MG63 (cell line): ENCODE measurements at regions not wholly inside any gene's neighbourhood (a gene's known extent, or its start where the extent isn't known, plus 50 kb on each side); places are given as distances from the start of the nearest gene placed in this dataset.
"Not testable (repeated sequence)": the region's sequence is repeated elsewhere in the genome, so short reads cannot be mapped to it uniquely, and the experiment has no call there.

Experiments used
- DNase-seq: peaks from one replicate; pipeline ENCODE4 v3.0.0-alpha.2; 2020
- H3K27me3 ChIP-seq: fragments of 250-450 bp; sonication (Bioruptor Pico); 2 replicates; pipeline ENCODE4 v1.5.1; 2020; ENCODE audit warnings: mild to moderate bottlenecking, moderate library complexity
- H3K36me3 ChIP-seq: fragments of 250-450 bp; sonication (Bioruptor Pico); 2 replicates; pipeline ENCODE4 v1.5.1; 2020; ENCODE audit warnings: mild to moderate bottlenecking, moderate library complexity
- H3K4me3 ChIP-seq: fragments of 250-450 bp; sonication (Bioruptor Pico); 2 replicates; pipeline ENCODE4 v1.5.1; 2020; ENCODE audit warnings: mild to moderate bottlenecking, moderate library complexity
- H3K9me3 ChIP-seq: fragments of 250-450 bp; sonication (Bioruptor Pico); 2 replicates; pipeline ENCODE4 v1.5.1; 2020; ENCODE audit warnings: mild to moderate bottlenecking, moderate library complexity

GRCh38 chr5:142408981-142409481 is 84.2 kb upstream of the SPRY4 start:
- Histone ChIP-seq H3K9me3 (no peaks in the 10 kb centered on the region), H3K27me3 (no peaks in the 10 kb centered on the region), H3K36me3 (no peaks in the 10 kb centered on the region), H3K4me3 (no peak overlapping the region)
- no peak for DNase-seq

GRCh38 chr5:142408536-142408935 is 83.7 kb upstream of the SPRY4 start:
- H3K4me3 ChIP-seq = no peak overlapping the region
- H3K27me3 ChIP-seq = no peaks in the 10 kb centered on the region
- H3K9me3 ChIP-seq = no peaks in the 10 kb centered on the region

DNA sequence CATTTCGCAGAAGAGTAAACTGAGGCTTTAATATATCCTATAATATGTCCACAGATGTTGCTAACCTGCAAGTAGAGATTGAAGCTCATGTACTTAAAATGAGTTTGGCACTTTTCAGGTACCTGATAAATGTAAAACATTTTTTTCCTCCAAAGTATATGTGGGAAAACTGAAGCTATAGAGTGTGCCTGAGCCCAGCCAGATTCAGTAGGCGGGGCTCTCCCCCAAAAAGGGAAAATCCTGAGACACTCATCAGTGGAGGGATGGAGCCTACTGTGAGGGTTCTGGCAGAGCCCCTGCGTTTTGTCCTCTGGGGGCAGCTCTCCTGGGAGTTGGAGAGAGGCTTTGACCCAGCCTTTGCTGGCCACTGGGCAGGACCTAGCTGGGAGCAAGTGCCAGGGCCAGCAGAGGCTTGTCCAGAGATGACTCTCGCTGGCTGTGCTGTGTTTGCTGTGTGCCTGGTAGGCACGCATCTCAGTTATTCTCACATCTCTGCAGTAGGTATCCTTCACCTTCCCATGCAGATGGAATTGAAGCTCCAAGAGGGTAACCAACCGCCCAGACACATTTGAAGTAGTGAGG is 81.1 kb upstream of the SPRY4 start:
- no peaks in the 10 kb centered on the region for H3K9me3 ChIP-seq
- no peak for DNase-seq
- no peaks in the 10 kb centered on the region for H3K27me3 ChIP-seq
- no peaks in the 10 kb centered on the region for H3K36me3 ChIP-seq
- no peak overlapping the region for H3K4me3 ChIP-seq

More at GRCh38 chr5:142408536-142408935, 83.7 kb upstream of the SPRY4 start:
- no peaks in the 10 kb centered on the region for H3K36me3 ChIP-seq
- no peak for DNase-seq

DNA sequence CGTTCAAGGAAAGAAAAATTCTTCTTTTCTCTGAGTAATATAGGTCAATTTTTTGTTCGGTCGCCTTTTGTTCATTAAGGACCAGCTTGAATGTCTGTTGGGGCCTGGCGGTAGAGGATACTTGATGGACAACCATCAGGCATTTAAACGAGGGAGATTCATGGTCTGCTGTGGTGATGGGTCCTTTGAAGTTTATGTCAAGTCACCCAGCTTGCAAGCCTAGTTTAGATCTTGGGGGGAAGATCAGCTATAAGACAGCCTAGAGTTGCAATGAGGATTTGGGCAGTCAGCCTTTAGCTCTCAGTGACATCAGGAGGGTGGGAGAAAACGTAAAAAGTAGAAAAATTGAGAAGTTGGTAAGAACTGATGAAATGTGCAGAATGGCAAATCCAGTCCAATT is 80.2 kb upstream of the SPRY4 start:
- no peak for DNase-seq
- H3K36me3 ChIP-seq = no peaks in the 10 kb centered on the region

GRCh38 chr5:142404046-142404477 is 79.2 kb upstream of the SPRY4 start:
- no peaks in the 10 kb centered on the region for H3K27me3 ChIP-seq
- H3K36me3 ChIP-seq = no peaks in the 10 kb centered on the region
- H3K4me3 ChIP-seq = no peak overlapping the region
- no peaks in the 10 kb centered on the region for H3K9me3 ChIP-seq
- no peak for DNase-seq

More for the DNA sequence above, 80.2 kb upstream of the SPRY4 start:
- H3K9me3 ChIP-seq = no peaks in the 10 kb centered on the region
- H3K4me3 ChIP-seq = no peak overlapping the region
- H3K27me3 ChIP-seq = no peaks in the 10 kb centered on the region

- H3K4me3 ChIP-seq = no peak overlapping the region
- no peaks in the 10 kb centered on the region for H3K9me3 ChIP-seq
- no peaks in the 10 kb centered on the region for H3K36me3 ChIP-seq
- H3K27me3 ChIP-seq = no peaks in the 10 kb centered on the region
- no peak for DNase-seq
Measured at GRCh38 chr5:142403583-142403982, 78.8 kb upstream of the SPRY4 start.

GRCh38 chr5:142402752-142403318 is 78.0 kb upstream of the SPRY4 start:
- H3K27me3 ChIP-seq = no peaks in the 10 kb centered on the region
- H3K36me3 ChIP-seq = no peaks in the 10 kb centered on the region
- no peak overlapping the region for H3K4me3 ChIP-seq
- no peak for DNase-seq
- H3K9me3 ChIP-seq = no peaks in the 10 kb centered on the region

DNA sequence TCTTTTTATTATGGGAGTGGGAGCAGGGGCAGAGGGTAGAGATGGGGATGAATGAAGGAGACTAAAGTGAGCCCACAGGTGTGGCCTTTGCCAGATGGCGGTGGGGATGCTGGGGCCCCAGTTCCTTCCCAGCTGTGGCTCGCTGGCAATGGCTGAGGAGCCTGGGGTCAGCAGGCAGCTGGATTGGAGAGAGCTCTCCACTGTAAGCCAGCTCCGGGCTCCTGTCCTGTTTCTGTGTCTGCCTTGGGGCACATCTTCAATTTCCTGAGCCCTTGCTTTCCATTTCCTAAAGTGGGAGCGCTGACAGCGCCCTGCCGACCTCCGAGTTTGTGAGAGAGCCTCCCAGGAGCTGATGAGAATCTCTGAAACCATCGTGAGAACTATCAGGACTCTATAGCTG is 75.6 kb upstream of the SPRY4 start:
- Histone ChIP-seq H3K9me3 (peaks cover 17% of the 10 kb centered on the region), H3K4me3 (no peak overlapping the region), H3K27me3 (no peaks in the 10 kb centered on the region), H3K36me3 (peaks cover 4% of the 10 kb centered on the region)
- no peak for DNase-seq

DNA sequence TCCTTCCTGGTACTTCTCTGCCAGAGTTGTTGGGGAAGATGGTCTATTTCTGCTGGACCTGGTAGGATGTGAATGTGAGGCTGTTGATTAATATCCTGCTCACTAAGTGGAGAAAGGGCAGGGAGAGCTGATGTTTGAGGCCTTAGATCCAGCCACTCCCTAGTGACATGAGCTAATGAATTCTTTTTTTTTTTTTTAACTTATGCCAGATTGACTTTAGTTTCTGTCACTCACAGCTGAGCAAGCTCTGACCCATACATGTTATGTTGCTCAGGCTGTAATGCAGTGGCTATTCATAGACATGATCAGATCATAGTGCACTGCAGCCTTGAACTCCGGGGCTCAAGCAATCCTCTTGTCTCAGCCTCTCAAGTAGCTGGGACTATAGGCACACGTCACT is 75.1 kb upstream of the SPRY4 start:
- Histone ChIP-seq H3K36me3 (peaks cover 4% of the 10 kb centered on the region), H3K9me3 (peaks cover 17% of the 10 kb centered on the region), H3K27me3 (no peaks in the 10 kb centered on the region), H3K4me3 (no peak overlapping the region)
- DNase-seq = no peak

DNA sequence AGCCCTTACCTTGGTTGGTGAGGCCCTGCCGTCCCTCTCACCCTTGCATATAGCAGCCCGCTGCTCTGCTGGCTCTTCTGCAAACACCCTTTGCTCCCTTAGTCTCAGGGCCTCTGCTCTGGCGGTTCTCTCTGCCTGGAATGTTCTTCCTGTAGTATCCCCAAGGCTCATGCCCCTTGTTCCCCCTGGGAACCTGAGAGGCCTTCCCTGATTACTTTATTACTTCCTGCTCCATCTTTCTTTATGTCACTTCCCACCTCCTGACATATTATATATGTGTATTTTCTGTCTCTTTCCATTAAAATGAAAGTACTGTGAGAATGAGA is 73.9 kb upstream of the SPRY4 start:
- DNase-seq = no peak

GRCh38 chr5:142398011-142398729 is 73.3 kb upstream of the SPRY4 start:
- peaks cover 17% of the 10 kb centered on the region for H3K9me3 ChIP-seq
- H3K4me3 ChIP-seq, DNase-seq, H3K36me3 ChIP-seq, H3K27me3 ChIP-seq: not testable (repeated sequence)

More for the DNA sequence above, 73.9 kb upstream of the SPRY4 start:
- no peak overlapping the region for H3K4me3 ChIP-seq
- H3K9me3 ChIP-seq = peaks cover 17% of the 10 kb centered on the region
- H3K27me3 ChIP-seq = no peaks in the 10 kb centered on the region
- H3K36me3 ChIP-seq = peaks cover 4% of the 10 kb centered on the region

DNA sequence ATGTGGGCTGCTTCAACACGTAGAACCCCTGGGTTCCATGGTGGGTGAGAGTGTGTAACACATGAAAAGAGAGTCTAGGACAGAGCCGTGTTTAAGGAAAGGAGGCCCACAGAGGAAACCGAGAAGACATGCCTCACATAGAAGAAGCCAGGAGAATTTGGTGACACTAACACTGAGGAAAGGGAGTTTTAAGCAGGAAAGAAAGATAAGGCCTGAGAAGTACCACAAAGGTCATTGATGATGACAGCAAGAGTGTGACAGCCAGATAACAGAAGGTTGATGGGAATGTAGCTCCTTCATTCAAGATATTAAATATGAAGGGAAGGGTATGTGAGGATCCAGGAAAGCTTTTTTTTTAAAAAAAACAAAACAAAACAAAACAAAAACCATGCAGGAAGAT is 72.4 kb upstream of the SPRY4 start:
- no peak overlapping the region for H3K4me3 ChIP-seq
- no peaks in the 10 kb centered on the region for H3K27me3 ChIP-seq
- DNase-seq = no peak
- peaks cover 17% of the 10 kb centered on the region for H3K9me3 ChIP-seq
- peaks cover 4% of the 10 kb centered on the region for H3K36me3 ChIP-seq

DNA sequence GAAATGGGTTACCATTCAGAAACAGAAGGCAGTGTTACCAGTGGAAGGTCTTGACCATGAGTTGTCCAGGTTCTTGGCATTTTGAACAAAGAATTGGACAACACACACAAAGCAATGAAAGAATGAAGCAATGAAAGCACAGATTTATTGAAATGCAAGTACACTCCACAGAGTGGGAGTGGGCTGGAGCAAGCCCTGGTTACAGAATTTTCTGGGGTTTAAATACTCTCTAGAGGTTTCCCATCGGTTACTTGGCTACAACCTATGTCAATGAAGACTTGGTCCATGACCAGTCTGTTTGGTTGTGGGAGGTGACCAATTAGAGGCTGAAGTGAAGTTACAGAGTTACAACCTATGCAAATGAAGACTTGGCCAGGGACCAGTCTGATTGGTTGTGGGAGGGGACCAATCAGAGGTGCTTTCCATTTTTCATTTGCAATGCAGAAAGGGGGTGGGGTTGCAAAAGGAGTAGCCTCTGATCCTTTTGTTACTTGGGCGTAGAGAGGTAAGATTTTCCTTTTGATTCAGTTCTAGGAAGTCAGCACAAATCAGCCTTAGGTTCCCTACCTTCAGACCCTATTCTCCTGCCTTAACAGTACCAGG is 71.7 kb upstream of the SPRY4 start:
- Histone ChIP-seq H3K9me3 (peaks cover 17% of the 10 kb centered on the region), H3K27me3 (no peaks in the 10 kb centered on the region), H3K36me3 (peaks cover 4% of the 10 kb centered on the region), H3K4me3 (no peak overlapping the region)
- DNase-seq = no peak

GRCh38 chr5:142395334-142395733 is 70.5 kb upstream of the SPRY4 start:
- Histone ChIP-seq H3K4me3 (no peak overlapping the region), H3K36me3 (peaks cover 4% of the 10 kb centered on the region), H3K9me3 (peaks cover 17% of the 10 kb centered on the region), H3K27me3 (no peaks in the 10 kb centered on the region)
- no peak for DNase-seq

GRCh38 chr5:142391058-142391845 is 66.4 kb upstream of the SPRY4 start:
- H3K36me3 ChIP-seq = no peaks in the 10 kb centered on the region; the same call in 1 of the 2 replicates
- no peak for DNase-seq
- H3K9me3 ChIP-seq = peaks cover 6% of the 10 kb centered on the region
- H3K4me3 ChIP-seq = no peak overlapping the region
- no peaks in the 10 kb centered on the region for H3K27me3 ChIP-seq

GRCh38 chr5:142390334-142390733 is 65.5 kb upstream of the SPRY4 start:
- no peak for DNase-seq
- no peaks in the 10 kb centered on the region for H3K9me3 ChIP-seq

DNA sequence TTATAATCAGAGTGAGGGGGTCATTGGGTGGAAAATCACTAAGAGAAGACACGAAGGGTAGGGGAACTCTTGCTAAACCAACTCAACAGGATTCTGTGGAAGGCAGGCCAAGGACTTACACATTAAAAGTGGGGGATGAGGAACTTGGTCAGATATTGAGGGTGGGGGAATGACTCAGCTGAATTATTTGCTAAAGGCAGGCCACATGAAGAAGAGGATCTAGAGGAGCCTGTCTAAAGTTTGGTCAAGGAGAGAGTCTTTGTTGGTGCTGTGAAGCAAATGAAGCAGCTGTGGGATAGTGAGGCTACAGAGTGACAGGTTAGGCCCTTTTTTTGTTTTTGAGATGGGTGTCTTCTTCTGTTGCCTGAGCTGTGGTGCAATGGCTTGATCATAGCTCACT is 63.9 kb upstream of the SPRY4 start:
- Histone ChIP-seq H3K4me3 (no peak overlapping the region), H3K9me3 (no peaks in the 10 kb centered on the region), H3K27me3 (no peaks in the 10 kb centered on the region), H3K36me3 (no peaks in the 10 kb centered on the region; the same call in 1 of the 2 replicates)
- no peak for DNase-seq

More at GRCh38 chr5:142390334-142390733, 65.5 kb upstream of the SPRY4 start:
- H3K36me3 ChIP-seq = no peaks in the 10 kb centered on the region; the same call in 1 of the 2 replicates
- H3K4me3 ChIP-seq = no peak overlapping the region
- H3K27me3 ChIP-seq = no peaks in the 10 kb centered on the region
